NCI-H460 (cell line): ENCODE measurements at regions not wholly inside any gene's neighbourhood (a gene's known extent, or its start where the extent isn't known, plus 50 kb on each side); places are given as distances from the start of the nearest gene placed in this dataset.

Experiments used
- DNase-seq: peaks from one replicate; pipeline ENCODE4 v3.0.0-alpha.2; 2016; ENCODE audit warnings: low read depth; ENCODE audit errors: extremely low read depth

- no peak for DNase-seq
These were observed 110.3 kb upstream of the BTN3A2 start for GRCh38 chr6:26254724-26255123.

- DNase-seq, result no peak
These were observed 107.7 kb upstream of the BTN3A2 start for GRCh38 chr6:26257272-26257671.

- no peak for DNase-seq
These were observed 106.6 kb upstream of the BTN3A2 start for GRCh38 chr6:26258212-26258977.

- DNase-seq, result no peak
These were observed 104.8 kb upstream of the BTN3A2 start for GRCh38 chr6:26260110-26260637.

GRCh38 chr6:26260725-26261490 lies 104.1 kb upstream of the BTN3A2 start:
- no peak for DNase-seq

- DNase-seq, result no peak
These were observed 100.5 kb upstream of the BTN3A2 start for GRCh38 chr6:26264547-26264946.

- no peak for DNase-seq
These were observed 97.9 kb upstream of the BTN3A2 start for GRCh38 chr6:26267083-26267589.

GRCh38 chr6:26268659-26269402 lies 96.2 kb upstream of the BTN3A2 start:
- DNase-seq, result no peak

GRCh38 chr6:26269531-26270485 lies 95.2 kb upstream of the BTN3A2 start:
- DNase-seq, result no peak

- DNase-seq, result no peak
These were observed 94.5 kb upstream of the BTN3A2 start for GRCh38 chr6:26270486-26270861.

GRCh38 chr6:26270903-26271667 lies 93.9 kb upstream of the BTN3A2 start:
- DNase-seq, result no peak

- no peak for DNase-seq
These were observed 93.4 kb upstream of the BTN3A2 start for GRCh38 chr6:26271668-26272024.

GRCh38 chr6:26272171-26272637 lies 92.8 kb upstream of the BTN3A2 start:
- no peak for DNase-seq

GRCh38 chr6:26273673-26274588 lies 91.1 kb upstream of the BTN3A2 start:
- no peak for DNase-seq

- DNase-seq, result no peak
These were observed 89.3 kb upstream of the BTN3A2 start for GRCh38 chr6:26275663-26276062.

- DNase-seq, result no peak
These were observed 88.0 kb upstream of the BTN3A2 start for GRCh38 chr6:26276841-26277648.

- no peak for DNase-seq
These were observed 86.5 kb upstream of the BTN3A2 start for GRCh38 chr6:26278536-26278935.
